ENCODE measurements at regions not wholly inside any gene's neighbourhood (a gene's known extent, or its start where the extent isn't known, plus 50 kb on each side); places are given as distances from the start of the nearest gene placed in this dataset.

DNA sequence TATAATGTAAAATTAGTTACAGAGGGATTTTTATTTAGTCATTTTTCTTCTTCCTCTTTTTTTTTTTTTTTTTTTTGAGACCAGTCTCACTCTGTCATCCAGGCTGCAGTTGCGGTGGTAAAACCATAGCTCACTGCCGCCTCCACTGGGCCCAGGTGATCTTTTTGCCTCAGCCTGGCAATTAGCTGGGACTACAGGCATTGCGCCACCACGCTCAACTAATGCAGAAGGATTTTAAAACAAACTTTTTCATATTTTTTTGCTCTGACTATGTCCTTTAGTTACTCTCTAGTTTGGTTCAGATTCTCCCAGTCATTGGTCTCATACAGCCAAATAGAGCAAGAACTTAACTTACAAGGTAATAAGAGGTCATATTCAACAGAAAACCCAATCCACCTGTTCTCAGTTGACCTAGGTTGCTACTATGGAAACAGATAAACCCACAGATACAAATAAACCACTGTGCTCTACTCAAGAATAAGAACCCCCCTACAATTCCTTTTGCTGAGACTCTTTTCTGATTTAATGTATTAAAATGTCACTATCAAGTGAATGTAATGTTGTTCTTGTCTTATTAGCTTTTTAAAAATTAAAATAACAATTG is 50.1 kb upstream of the TTC39B start:
- H3K27me3 ChIP-seq (ENCODE audit: control insufficient read depth, insufficient read depth, low read length), result no peaks in the 10 kb centered on the region
- H3K4me1 ChIP-seq (ENCODE audit: control insufficient read depth, insufficient read depth, low read length, poor library complexity, severe bottlenecking), result no peaks in the 10 kb centered on the region
- H3K9me3 Mint-ChIP-seq, result no peaks in the 10 kb centered on the region
- H3K4me3 ChIP-seq (ENCODE audit: low read depth, low read length), result no peak overlapping the region
- H3K4me3 Mint-ChIP-seq, result no peak overlapping the region
- H3K4me1 Mint-ChIP-seq, result peaks cover 0 to 13% (median 9%) of the 10 kb centered on the region in 4 donors
- no peaks in the 10 kb centered on the region for H3K36me3 Mint-ChIP-seq
- peak in 2 of 3 donors; percentile 9 to 20 for DNase-seq
- no peaks in the 10 kb centered on the region for H3K9me3 ChIP-seq (ENCODE audit: control insufficient read depth in 2 of 2, low read length in 2 of 2)
- H3K36me3 ChIP-seq (ENCODE audit: control insufficient read depth, insufficient read depth, low read length), result no peaks in the 10 kb centered on the region
- H3K27ac Mint-ChIP-seq, result peak overlapping the region in 1 of 3 donors; percentile 84
- no peak overlapping the region for H3K27ac ChIP-seq (ENCODE audit: insufficient read depth, low read length, poor library complexity, severe bottlenecking)
- H3K27me3 Mint-ChIP-seq, result peaks cover 4% of the 10 kb centered on the region
- ATAC-seq (ENCODE audit: low read depth in 2 of 2), result peak; percentile 52 to 53

Measured in CD4-positive, CD25-positive, alpha-beta regulatory T cell (primary cell).